ENCODE measurements at regions not wholly inside any gene's neighbourhood (a gene's known extent, or its start where the extent isn't known, plus 50 kb on each side); places are given as distances from the start of the nearest gene placed in this dataset.

GRCh38 chr1:228976316-228976715 lies 241.0 kb downstream of the RHOU start:
- TF ChIP-seq POLR2A (IDR thresholded peaks at IDR 0.05) (no peak), CTCF (IDR thresholded peaks at IDR 0.05) (no peak)

All from ovary (tissue), 3 donors.